ENCODE measurements at regions not wholly inside any gene's neighbourhood (a gene's known extent, or its start where the extent isn't known, plus 50 kb on each side); places are given as distances from the start of the nearest gene placed in this dataset.

GRCh38 chr1:102084771-102085535 lies 88.2 kb upstream of the OLFM3 start (continued):
- TF ChIP-seq RNF2 (IDR thresholded peaks at IDR 0.05; ENCODE audit: borderline replicate concordance, low read depth, low read length, missing control alignments, poor library complexity, severe bottlenecking) = no peak
- TF ChIP-seq ASH2L (IDR thresholded peaks at IDR 0.05; ENCODE audit: low read length) = no peak
- TF ChIP-seq TBP (IDR thresholded peaks at IDR 0.05; ENCODE audit: low read depth, low read length) = no peak
- no peak for TF ChIP-seq ATF2 (IDR thresholded peaks at IDR 0.05; ENCODE audit: low read length)

All from H1 (cell line).